DMS 273 treated with DMSO at 0.1 percent for 48 hours (cell line): ENCODE measurements at regions not wholly inside any gene's neighbourhood (a gene's known extent, or its start where the extent isn't known, plus 50 kb on each side); places are given as distances from the start of the nearest gene placed in this dataset.

ENCODE experiments used
- DNase-seq: peaks from one replicate; lab custom pipeline; 2025; lab: John Stamatoyannopoulos, UW

DNA sequence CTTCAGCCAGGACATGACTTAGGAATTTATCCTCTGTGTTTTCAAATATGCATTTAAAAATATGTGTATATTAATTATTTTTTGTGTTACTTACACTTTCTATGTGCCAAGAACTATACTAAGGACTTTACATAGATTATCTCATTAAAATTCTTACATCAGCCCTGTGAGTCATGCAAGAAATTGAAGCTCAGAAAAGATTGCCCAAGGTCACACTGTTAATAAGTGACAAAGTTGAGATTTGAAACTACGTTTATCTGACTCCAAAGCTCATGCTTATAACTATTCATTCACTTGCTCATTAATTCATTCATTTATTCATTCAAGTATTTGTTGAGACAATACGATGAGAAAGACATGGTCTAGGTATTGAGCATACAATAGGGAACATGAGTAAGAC, 62.9 kb upstream of the CHRDL1 start:
- no peak for DNase-seq

DNA sequence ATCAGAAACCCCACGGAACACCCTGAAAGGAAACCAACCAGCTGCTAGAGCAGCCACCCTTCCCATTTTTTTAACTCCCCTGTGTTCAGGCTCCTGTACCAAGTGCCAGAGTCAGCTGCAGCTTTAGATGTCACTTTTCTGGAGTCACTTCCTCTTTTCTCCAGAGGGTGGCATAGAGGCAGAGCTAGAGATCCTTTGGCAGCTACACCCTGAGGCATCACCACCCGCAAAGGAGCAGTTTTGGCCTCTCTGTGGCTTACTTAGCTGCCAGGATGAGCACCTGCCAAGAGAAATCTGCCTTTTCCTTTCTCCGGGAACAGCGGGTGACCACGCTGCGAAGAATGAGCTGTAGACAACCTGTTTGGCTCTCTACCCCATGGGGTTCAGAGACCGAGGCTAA, 58.0 kb upstream of the CHRDL1 start:
- peak; percentile 3 for DNase-seq

DNA sequence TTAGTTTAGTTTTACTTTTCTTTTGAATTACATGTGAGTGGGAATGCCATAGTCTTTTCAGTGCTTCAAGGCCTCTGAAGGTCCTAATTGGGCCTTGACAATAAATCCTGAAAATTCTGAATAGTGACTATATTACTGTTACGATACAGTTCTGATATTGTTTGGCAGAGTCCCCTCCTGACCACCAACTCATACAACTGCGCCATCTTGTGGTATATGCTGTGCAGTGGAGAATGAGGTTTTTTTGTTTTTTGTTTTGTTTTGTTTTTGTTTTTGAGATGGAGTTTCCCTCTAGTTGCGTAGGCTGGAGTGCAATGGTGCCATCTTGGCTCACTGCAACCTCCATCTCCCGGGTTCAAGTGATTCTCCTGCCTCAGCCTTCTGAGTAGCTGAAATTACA, 56.6 kb upstream of the CHRDL1 start:
- DNase-seq: no peak

DNA sequence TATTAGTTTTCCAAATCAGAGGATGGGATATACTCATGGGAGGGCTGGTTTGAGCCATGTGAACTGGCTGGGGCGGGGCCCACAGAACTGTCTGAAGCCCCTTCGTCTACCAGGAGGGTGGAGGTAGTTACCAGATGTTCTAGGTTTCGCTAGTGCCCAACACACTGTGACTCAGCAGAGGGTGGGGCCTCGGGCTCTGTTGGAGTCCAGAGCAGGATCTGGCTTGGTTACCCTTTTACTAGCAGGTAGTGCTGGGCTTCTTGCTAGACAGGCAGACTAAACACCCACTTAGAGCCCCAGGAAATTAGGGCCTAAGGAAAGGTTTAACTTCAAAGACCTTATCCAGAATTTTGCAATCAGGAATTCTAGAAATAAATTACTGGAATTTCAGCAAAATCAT, 56.2 kb upstream of the CHRDL1 start:
- DNase-seq: no peak

DNA sequence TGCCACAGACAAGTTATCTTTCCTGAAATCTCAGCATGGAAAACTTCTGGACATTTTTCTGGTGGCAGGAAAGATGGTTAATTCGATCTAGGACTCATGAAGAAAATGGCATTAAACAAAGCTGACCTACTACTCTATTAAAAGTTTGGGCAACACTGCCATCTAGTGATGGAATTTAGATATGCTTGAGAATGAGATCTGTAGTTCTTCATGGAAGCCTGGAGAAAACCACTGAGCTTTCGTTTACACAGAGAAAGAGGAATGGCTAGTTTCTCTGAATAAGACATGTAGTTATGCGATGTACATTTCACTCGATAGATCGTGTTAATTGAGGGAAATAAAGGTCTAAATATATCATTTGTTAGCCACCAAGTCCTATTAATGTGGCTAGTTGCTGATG, 51.7 kb upstream of the CHRDL1 start:
- peak; percentile 21 for DNase-seq

DNA sequence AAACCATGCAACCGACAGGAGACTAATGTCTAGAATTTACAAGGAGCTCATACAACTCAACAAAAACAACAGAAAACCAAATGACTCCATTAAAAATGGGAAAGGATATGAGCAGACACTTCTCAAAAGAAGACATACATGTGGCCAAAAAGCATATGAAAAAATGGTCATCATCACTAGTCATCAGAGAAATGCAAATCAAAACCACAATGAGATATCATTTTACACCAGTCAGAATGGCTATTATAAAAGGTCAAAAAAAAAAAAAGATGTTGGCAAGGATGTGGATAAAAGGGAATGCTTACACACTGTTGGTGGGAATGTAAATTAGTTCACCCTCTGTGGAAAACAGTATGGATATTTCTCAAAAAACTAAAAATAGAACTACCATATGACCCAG, 50.5 kb upstream of the CHRDL1 start:
- no peak for DNase-seq
